ENCODE measurements at regions not wholly inside any gene's neighbourhood (a gene's known extent, or its start where the extent isn't known, plus 50 kb on each side); places are given as distances from the start of the nearest gene placed in this dataset.
"Not testable (repeated sequence)": the region's sequence is repeated elsewhere in the genome, so short reads cannot be mapped to it uniquely, and the experiment has no call there.

DNA sequence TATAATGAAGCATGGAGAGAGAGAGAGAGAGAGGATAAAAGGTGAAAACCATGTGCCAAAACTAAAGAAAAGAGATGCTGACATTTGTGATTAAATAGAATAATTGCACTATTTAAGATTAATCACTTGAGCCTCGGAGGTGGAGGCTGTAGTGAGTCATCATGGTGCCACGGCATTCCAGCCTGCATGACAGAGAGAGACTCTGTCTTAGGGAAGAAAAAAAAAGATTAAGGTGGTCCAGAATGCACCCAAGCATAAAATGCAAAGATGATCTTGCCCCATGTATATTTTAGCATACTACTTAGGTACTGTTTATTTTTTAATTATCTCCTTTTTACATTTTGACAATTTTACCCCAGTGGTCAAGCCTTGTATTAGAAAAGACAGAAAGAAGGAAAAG lies 742.5 kb downstream of the SPATA31A1 start:
- H3K4me1 ChIP-seq; H3K4me3 ChIP-seq; DNase-seq (ENCODE audit: extremely low spot score in 2 of 2); H3K9me3 ChIP-seq; H3K27me3 ChIP-seq; H3K27ac ChIP-seq; H3K36me3 ChIP-seq; intact Hi-C loops (cut with DNase I): not testable (repeated sequence)

DNA sequence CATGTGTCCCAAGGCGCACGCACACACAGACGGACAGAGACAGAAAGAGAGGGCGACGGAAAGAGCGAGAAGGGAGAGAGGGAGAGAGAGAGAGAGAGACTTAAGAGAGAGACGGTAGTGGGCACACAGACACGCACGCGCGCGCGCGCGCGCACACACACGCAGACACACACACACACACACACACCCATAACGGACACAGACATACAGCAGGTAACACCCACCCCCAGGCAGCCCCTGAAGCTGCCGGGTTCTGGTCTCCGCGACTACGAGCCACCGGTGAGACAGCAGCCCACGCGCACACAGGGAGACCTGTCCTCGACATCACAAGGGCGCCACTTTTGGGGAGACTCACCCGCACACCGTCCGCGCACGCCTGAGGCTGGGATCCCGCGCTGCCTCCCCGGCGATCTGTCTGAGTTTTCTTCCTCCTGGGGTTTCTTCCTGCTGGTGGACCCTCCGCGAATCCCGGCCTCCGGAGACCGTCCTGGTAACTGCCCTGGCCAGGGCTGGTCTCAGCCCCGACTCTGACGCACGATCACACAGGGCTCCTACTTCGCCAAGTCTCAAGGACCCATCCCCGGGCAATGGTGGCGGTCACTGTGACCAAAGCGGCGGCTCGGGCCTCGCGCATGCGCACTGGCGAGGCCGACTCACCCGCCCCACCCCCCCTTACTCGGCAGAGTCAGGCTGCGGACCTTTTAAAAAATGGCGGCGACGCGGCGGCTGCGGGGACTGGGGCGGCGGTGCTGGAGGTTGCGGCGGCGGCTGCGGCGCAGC lies 750.7 kb downstream of the SPATA31A1 start:
- H3K36me3 ChIP-seq; H3K9me3 ChIP-seq; H3K27me3 ChIP-seq; intact Hi-C loops (cut with DNase I); H3K4me1 ChIP-seq: not testable (repeated sequence)
- peak in 1 of 2 donors; percentile 27 for DNase-seq (ENCODE audit: extremely low spot score in 2 of 2)
- peak overlapping the region; percentile 42 to 60 for H3K4me3 ChIP-seq
- H3K27ac ChIP-seq, result peak overlapping the region; percentile 81

DNA sequence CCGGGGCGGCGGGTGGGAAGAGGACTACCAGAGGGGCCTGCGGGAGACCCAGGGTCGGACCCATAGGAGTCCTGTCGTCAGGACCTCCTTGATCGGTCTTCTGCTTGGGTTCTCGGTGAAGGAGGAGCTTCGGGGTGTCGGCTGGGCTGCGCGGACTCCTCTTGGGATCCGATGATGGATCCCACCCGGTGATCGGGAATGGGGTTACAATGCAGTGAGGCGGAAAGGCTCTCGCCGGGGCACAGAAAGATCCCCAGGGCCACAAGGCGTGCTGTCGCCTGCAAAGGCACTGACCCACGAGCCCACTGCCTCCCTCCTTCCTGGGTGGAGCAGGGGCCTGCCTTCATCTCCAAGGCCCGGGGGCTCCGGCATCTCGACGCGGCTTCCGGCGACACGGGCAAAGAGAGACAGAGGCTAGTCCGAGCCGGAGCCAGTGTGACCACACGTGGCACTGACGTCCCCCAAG lies 751.3 kb downstream of the SPATA31A1 start:
- H3K27ac ChIP-seq, result peak overlapping the region; percentile 81
- H3K36me3 ChIP-seq; DNase-seq (ENCODE audit: extremely low spot score in 2 of 2); intact Hi-C loops (cut with DNase I); H3K4me1 ChIP-seq; H3K27me3 ChIP-seq; H3K9me3 ChIP-seq: not testable (repeated sequence)
- peak overlapping the region; percentile 42 to 60 for H3K4me3 ChIP-seq

DNA sequence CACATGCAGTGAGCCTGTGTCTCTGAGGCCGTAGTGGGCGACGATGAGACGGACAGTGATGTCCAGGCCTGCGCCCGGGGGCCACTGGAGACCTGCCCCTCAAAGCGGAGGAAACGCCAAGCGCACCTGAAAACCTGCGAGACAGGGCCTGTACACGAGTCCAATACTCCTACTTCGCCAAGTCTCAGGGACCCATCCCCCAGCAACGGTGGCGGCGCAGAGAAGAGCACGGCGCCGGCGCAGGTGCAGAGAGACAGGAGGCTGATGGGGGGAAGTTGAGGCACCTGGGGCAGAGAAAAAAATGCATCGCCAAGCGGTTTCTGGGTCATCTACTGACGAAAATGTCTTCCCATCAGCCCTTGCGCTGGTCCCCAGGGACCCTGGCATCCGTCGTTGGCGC lies 751.8 kb downstream of the SPATA31A1 start:
- intact Hi-C loops (cut with DNase I), result not testable (repeated sequence)

DNA sequence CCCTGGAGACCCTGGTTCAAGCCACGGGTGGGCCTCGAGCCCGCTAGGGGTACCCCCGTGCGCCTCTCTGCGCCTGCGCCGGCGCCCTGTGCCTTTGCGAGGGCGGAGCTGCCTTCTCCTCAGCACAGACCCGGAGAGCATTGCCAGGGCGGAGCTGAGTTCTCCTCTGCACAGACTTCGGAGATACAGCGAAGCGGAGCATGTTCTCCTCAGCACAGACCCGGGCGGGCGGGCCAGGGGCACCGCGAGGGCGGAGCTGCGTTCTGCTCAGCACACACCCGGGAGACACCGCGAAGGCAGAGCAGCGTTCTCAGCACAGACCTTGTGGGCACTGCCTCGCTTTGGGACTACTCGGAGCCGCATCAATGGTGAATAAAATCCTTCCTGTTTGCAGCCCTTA lies 753.0 kb downstream of the SPATA31A1 start:
- DNase-seq (ENCODE audit: extremely low spot score in 2 of 2); H3K27me3 ChIP-seq; H3K4me3 ChIP-seq; intact Hi-C loops (cut with DNase I); H3K9me3 ChIP-seq; H3K27ac ChIP-seq; H3K4me1 ChIP-seq; H3K36me3 ChIP-seq: not testable (repeated sequence)

More for the DNA sequence above, 751.8 kb downstream of the SPATA31A1 start:
- not testable (repeated sequence) for H3K27me3 ChIP-seq; DNase-seq (ENCODE audit: extremely low spot score in 2 of 2); H3K4me1 ChIP-seq; H3K9me3 ChIP-seq; H3K27ac ChIP-seq; H3K36me3 ChIP-seq
- H3K4me3 ChIP-seq, result peak overlapping the region in 1 of 2 donors; percentile 60

DNA sequence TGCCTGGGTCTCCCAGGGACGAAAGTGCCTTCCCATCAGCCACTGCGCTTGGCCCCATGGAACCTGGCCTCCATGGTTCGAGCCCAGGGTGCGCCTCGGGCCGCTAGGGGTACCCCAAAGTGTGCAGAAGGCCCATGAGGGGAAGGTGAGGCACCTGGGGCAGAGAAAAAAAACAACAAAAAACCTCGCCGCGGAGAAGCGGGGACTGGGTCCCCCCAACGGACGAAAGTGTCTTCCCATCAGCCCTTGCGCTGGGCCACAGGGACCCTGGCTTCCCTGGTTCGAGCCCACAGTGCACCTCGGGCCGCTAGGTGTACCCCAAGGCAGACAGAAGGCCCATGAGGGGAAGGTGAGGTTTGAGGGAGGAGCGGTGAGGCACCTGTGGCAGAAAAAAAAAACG lies 755.3 kb downstream of the SPATA31A1 start:
- H3K36me3 ChIP-seq; H3K9me3 ChIP-seq; H3K4me3 ChIP-seq; intact Hi-C loops (cut with DNase I); DNase-seq (ENCODE audit: extremely low spot score in 2 of 2); H3K4me1 ChIP-seq; H3K27me3 ChIP-seq; H3K27ac ChIP-seq: not testable (repeated sequence)

DNA sequence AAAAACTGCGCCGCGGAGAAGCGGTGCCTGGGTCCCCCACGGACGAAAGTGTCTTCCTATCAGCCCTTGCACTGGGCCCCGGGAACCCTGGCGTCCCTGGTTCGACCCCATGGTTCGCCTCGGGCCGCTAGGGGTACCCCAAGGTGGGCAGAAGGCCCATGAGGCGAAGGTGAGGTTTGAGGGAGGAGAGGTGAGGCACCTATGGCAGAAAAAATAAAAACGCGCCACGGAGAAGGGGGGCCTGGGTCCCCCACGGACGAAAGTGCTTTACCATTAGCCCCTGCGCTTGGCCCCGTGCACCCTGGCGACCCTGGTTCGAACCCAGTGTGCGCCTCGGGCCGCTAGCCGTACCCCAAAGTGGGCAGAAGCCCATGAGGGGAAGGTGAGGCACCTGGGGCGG lies 756.1 kb downstream of the SPATA31A1 start:
- H3K27ac ChIP-seq; H3K4me1 ChIP-seq; H3K9me3 ChIP-seq; H3K27me3 ChIP-seq; H3K36me3 ChIP-seq; DNase-seq (ENCODE audit: extremely low spot score in 2 of 2); H3K4me3 ChIP-seq; intact Hi-C loops (cut with DNase I): not testable (repeated sequence)

DNA sequence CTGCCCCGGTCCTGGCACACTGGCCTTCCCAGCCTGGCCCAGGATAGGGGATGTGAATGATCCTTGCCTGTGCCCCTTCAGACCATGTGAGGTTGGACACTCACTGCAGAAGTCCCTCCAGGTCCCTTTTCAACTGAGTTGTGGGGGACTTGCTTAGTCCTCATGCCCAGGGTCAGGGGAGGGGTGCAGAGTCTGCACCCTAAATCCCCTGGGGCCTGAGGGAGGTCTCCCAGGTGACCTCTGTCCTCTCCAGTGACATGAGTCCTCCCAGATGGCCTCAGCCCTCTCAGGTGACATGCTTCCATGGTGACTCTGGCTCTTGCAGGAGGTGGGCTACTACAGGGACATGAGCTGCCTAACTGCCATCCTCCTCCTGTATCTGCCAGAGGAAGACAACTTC lies 775.1 kb downstream of the SPATA31A1 start:
- H3K27ac ChIP-seq; H3K9me3 ChIP-seq; H3K27me3 ChIP-seq; intact Hi-C loops (cut with DNase I); H3K4me1 ChIP-seq; H3K36me3 ChIP-seq; H3K4me3 ChIP-seq; DNase-seq (ENCODE audit: extremely low spot score in 2 of 2): not testable (repeated sequence)

DNA sequence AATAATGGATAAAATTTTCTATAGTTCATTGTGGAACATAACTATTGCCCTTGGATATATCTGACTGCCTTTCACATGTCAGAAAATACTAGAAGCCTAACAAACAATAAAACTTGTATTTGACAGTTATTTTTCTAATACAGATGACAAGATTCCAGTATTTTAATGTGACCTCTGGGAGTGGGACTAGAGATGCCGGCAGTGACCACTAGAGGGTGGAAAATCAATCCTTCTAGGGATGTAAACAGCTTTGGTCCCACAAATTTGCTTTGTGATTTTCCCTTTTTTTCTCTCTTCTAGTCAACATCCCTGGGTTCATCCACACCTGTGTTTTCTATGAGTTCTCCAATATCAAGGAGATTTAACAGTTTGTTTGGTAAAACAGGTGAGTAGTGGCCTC lies 813.7 kb downstream of the SPATA31A1 start:
- H3K4me3 ChIP-seq; H3K27me3 ChIP-seq; H3K9me3 ChIP-seq; H3K36me3 ChIP-seq; H3K27ac ChIP-seq; DNase-seq (ENCODE audit: extremely low spot score in 2 of 2); H3K4me1 ChIP-seq; intact Hi-C loops (cut with DNase I): not testable (repeated sequence)

DNA sequence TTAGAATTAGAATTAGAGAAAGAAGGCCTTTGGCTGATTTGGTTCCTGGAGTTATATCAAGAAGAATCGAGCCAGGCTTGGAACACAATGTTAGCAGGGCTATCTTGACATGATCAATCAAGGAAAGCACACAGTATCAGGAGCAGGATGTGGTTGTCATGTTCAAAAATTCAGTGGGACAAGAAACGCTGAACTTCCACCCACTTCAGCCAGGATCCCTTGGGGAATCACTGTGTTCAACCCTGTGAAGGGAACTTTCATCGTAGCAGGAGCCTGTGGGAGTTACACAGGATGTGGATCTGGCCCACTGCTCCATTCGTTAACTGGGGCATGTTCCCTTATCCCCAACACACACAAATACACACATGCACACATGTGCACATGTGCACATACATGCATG lies 817.8 kb downstream of the SPATA31A1 start:
- H3K36me3 ChIP-seq; intact Hi-C loops (cut with DNase I); H3K4me3 ChIP-seq; H3K27ac ChIP-seq; DNase-seq (ENCODE audit: extremely low spot score in 2 of 2); H3K4me1 ChIP-seq; H3K27me3 ChIP-seq; H3K9me3 ChIP-seq: not testable (repeated sequence)

DNA sequence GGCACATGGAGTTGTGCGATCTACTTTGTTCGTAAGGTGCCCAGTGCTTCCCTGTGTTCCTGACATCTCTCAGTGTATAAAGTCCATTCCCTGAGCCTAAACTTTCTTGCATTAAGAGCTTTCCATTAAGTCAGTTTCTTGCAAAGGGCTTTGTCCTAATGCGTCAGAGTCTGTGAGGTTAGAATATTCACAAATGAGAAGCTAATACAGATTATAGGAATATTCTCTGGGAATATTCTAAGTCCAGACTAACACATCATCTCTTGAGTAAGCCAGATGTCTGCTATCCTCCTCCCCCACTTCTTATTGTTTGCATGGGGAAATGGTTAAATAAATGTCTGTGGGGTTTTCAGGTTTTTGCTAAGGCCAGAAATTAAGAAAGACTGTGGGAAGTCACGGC lies 818.6 kb downstream of the SPATA31A1 start:
- H3K27ac ChIP-seq; H3K4me3 ChIP-seq; H3K27me3 ChIP-seq; H3K9me3 ChIP-seq; H3K36me3 ChIP-seq; intact Hi-C loops (cut with DNase I); H3K4me1 ChIP-seq; DNase-seq (ENCODE audit: extremely low spot score in 2 of 2): not testable (repeated sequence)

DNA sequence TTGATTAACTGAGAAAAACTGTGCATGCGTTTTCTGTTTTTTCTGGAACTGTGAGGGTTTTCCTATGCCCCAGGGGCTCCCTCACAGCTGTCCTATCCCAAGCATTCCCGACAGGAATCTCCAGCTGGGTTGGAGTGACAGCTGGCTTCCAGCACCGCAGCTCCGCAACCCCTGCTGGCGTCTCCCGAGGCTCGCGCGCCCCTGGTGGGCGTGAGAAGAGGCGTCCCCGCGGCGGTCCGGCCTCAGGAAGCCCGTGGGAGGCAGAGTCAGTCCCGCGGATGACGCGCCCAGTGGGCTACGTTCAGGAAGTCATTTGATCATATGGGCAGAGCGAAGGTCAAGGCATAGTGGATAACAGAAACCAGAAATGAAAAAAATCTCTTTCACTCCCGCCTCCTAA lies 821.9 kb downstream of the SPATA31A1 start:
- H3K27ac ChIP-seq; H3K4me3 ChIP-seq; H3K27me3 ChIP-seq; H3K9me3 ChIP-seq; H3K4me1 ChIP-seq; DNase-seq (ENCODE audit: extremely low spot score in 2 of 2); intact Hi-C loops (cut with DNase I); H3K36me3 ChIP-seq: not testable (repeated sequence)

DNA sequence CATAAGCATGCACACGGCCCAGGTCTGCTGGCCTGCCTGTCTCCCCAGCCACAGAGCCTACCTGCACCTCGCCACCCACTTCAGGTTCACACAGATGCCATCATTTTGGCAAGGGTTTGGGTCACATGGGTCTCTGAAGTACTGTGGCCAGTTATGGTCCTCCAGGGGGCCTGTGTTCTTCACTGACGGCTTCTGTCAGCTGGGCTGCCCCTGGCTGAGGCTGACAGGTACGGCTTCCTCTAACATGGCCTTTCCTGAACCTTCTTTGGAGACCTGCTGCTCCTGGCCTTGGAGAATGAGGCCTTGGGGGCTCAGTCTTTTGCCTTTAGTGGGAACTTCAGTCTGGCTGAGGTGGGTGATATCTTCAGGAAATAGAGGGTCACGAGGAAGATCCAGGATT lies 835.9 kb downstream of the SPATA31A1 start:
- H3K27me3 ChIP-seq; H3K27ac ChIP-seq; intact Hi-C loops (cut with DNase I); H3K36me3 ChIP-seq; H3K4me1 ChIP-seq; H3K9me3 ChIP-seq; H3K4me3 ChIP-seq; DNase-seq (ENCODE audit: extremely low spot score in 2 of 2): not testable (repeated sequence)

DNA sequence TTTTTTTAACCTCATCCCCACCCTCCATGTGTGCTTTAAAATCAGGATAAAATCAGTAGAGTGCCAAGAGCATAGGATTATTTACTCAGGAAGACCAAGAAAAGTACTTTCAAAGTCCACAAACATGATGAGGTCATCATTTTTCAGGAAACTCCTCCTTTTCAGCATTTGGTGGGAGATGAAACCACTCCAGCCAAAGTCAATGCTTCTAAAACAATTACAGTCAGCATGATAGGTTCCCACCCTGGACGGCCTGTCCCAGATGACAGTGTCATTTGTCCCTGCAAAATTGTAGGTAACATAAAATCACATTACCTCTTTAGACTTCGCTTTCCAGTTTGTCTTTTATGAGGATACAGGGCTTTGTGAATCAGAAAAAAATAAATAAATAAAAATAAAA lies 836.7 kb downstream of the SPATA31A1 start:
- H3K4me1 ChIP-seq; H3K9me3 ChIP-seq; H3K4me3 ChIP-seq; H3K27ac ChIP-seq; H3K36me3 ChIP-seq; H3K27me3 ChIP-seq; DNase-seq (ENCODE audit: extremely low spot score in 2 of 2); intact Hi-C loops (cut with DNase I): not testable (repeated sequence)

All from vagina (tissue), 2 donors.